Stimulated activated naive B cell treated with anti-CD40 and anti-IgM and Interleukin-4, amounts not matched to agents 10 μg/mL and 1 μg/mL and 100 μg/mL, for 72 hours (primary cell): ENCODE measurements at regions not wholly inside any gene's neighbourhood (a gene's known extent, or its start where the extent isn't known, plus 50 kb on each side); places are given as distances from the start of the nearest gene placed in this dataset.
"Not testable (repeated sequence)": the region's sequence is repeated elsewhere in the genome, so short reads cannot be mapped to it uniquely, and the experiment has no call there.

Experiments used
- ATAC-seq, 2 donors: fragments of 150-1000 bp; cut with Tn5 transposase; replicated peaks; 2 replicates each; pipeline ENCODE4 v1.10.0; 2021; ENCODE audit warnings: moderate library complexity in 1 of 2
- DNase-seq: peaks from one replicate; pipeline ENCODE4 v3.0.0; 2021
- H3K27ac Mint-ChIP-seq: one replicate; pipeline ENCODE4 v1.8.0; 2022; ENCODE audit warnings: mild to moderate bottlenecking, mixed read lengths
- H3K27me3 Mint-ChIP-seq, 2 donors: one replicate each; pipeline ENCODE4 v1.8.0; 2022; ENCODE audit warnings: mixed read lengths in 2 of 2
- H3K36me3 Mint-ChIP-seq, 2 donors: one replicate each; pipeline ENCODE4 v1.8.0; 2022; ENCODE audit warnings: mixed read lengths in 2 of 2, mild to moderate bottlenecking in 1 of 2
- H3K4me1 Mint-ChIP-seq, 2 donors: one replicate each; pipeline ENCODE4 v1.8.0; 2022; ENCODE audit warnings: mixed read lengths in 2 of 2, mild to moderate bottlenecking in 1 of 2
- H3K4me3 Mint-ChIP-seq, 2 donors: one replicate each; pipeline ENCODE4 v1.8.0; 2022; ENCODE audit warnings: mild to moderate bottlenecking in 2 of 2, mixed read lengths in 2 of 2, moderate library complexity in 1 of 2
- H3K9me3 Mint-ChIP-seq, 2 donors: one replicate each; pipeline ENCODE4 v1.8.0; 2022; ENCODE audit warnings: mixed read lengths in 2 of 2, mild to moderate bottlenecking in 1 of 2

GRCh38 chr14:27672811-27673737, 1075.2 kb upstream of the NOVA1 start:
- H3K27ac Mint-ChIP-seq, H3K9me3 Mint-ChIP-seq, ATAC-seq, H3K27me3 Mint-ChIP-seq, DNase-seq, H3K4me3 Mint-ChIP-seq, H3K4me1 Mint-ChIP-seq, H3K36me3 Mint-ChIP-seq: not testable (repeated sequence)

- H3K4me1 Mint-ChIP-seq = no peaks in the 10 kb centered on the region
- ATAC-seq = no peak
- no peak overlapping the region for H3K27ac Mint-ChIP-seq
- no peaks in the 10 kb centered on the region for H3K36me3 Mint-ChIP-seq
- no peak for DNase-seq
- H3K27me3 Mint-ChIP-seq = no peaks in the 10 kb centered on the region
- no peak overlapping the region for H3K4me3 Mint-ChIP-seq
- peaks cover 0 to 3% of the 10 kb centered on the region in 2 donors for H3K9me3 Mint-ChIP-seq
These were observed 1080.5 kb upstream of the FOXG1 start for GRCh38 chr14:27686137-27686536.

GRCh38 chr14:27688841-27689444, 1077.6 kb upstream of the FOXG1 start:
- Mint-ChIP-seq H3K9me3 (peaks cover 0 to 3% of the 10 kb centered on the region in 2 donors), H3K27ac (no peak overlapping the region)

GRCh38 chr14:27712364-27712763, 1054.2 kb upstream of the FOXG1 start:
- Mint-ChIP-seq H3K4me3 (no peak overlapping the region), H3K36me3 (peaks cover 0 to 4% of the 10 kb centered on the region in 2 donors), H3K9me3 (peaks cover 12 to 17% of the 10 kb centered on the region in 2 donors), H3K27me3 (no peaks in the 10 kb centered on the region), H3K27ac (no peak overlapping the region), H3K4me1 (no peaks in the 10 kb centered on the region)
- ATAC-seq (no peak), DNase-seq (no peak)

More at GRCh38 chr14:27688841-27689444, 1077.6 kb upstream of the FOXG1 start:
- Mint-ChIP-seq H3K4me3 (no peak overlapping the region), H3K36me3 (no peaks in the 10 kb centered on the region), H3K4me1 (no peaks in the 10 kb centered on the region), H3K27me3 (no peaks in the 10 kb centered on the region)
- ATAC-seq (no peak), DNase-seq (no peak)

- ATAC-seq (no peak), DNase-seq (no peak)
- Mint-ChIP-seq H3K9me3 (peaks cover 12 to 18% of the 10 kb centered on the region in 2 donors), H3K4me3 (no peak overlapping the region), H3K27me3 (no peaks in the 10 kb centered on the region), H3K36me3 (peaks cover 0 to 4% of the 10 kb centered on the region in 2 donors), H3K27ac (no peak overlapping the region), H3K4me1 (no peaks in the 10 kb centered on the region)
These were observed 1051.0 kb upstream of the FOXG1 start for GRCh38 chr14:27715561-27715960.

- no peak overlapping the region for H3K4me3 Mint-ChIP-seq
- no peaks in the 10 kb centered on the region for H3K27me3 Mint-ChIP-seq
- H3K9me3 Mint-ChIP-seq = peaks cover 4 to 6% of the 10 kb centered on the region in 2 donors
- ATAC-seq (no peak), DNase-seq (no peak)
- H3K36me3 Mint-ChIP-seq = no peaks in the 10 kb centered on the region
- no peak overlapping the region for H3K27ac Mint-ChIP-seq
- H3K4me1 Mint-ChIP-seq = no peaks in the 10 kb centered on the region
These were observed 1044.8 kb upstream of the FOXG1 start for GRCh38 chr14:27721760-27722159.

- Mint-ChIP-seq H3K27ac (no peak overlapping the region), H3K9me3 (no peaks in the 10 kb centered on the region), H3K36me3 (no peaks in the 10 kb centered on the region), H3K4me3 (no peak overlapping the region), H3K27me3 (no peaks in the 10 kb centered on the region), H3K4me1 (no peaks in the 10 kb centered on the region)
- DNase-seq (no peak), ATAC-seq (no peak)
These were observed 1041.1 kb upstream of the FOXG1 start for GRCh38 chr14:27725482-27725881.

- H3K9me3 Mint-ChIP-seq = no peaks in the 10 kb centered on the region
- no peak for DNase-seq
- H3K36me3 Mint-ChIP-seq = no peaks in the 10 kb centered on the region
- no peak overlapping the region for H3K27ac Mint-ChIP-seq
- H3K27me3 Mint-ChIP-seq = no peaks in the 10 kb centered on the region
- H3K4me3 Mint-ChIP-seq = no peak overlapping the region
- ATAC-seq = no peak
- no peaks in the 10 kb centered on the region for H3K4me1 Mint-ChIP-seq
These were observed 1039.3 kb upstream of the FOXG1 start for GRCh38 chr14:27727251-27727770.

- Mint-ChIP-seq H3K27me3 (no peaks in the 10 kb centered on the region), H3K4me1 (no peaks in the 10 kb centered on the region), H3K36me3 (no peaks in the 10 kb centered on the region), H3K9me3 (peaks cover 0 to 1% of the 10 kb centered on the region in 2 donors), H3K4me3 (no peak overlapping the region), H3K27ac (no peak overlapping the region)
- no peak for ATAC-seq
- no peak for DNase-seq
These were observed 1036.4 kb upstream of the FOXG1 start for GRCh38 chr14:27730204-27730603.

GRCh38 chr14:27739657-27740156, 1026.9 kb upstream of the FOXG1 start:
- Mint-ChIP-seq H3K27me3 (no peaks in the 10 kb centered on the region), H3K36me3 (no peaks in the 10 kb centered on the region), H3K9me3 (peaks cover 4% of the 10 kb centered on the region in 2 donors), H3K4me1 (no peaks in the 10 kb centered on the region), H3K4me3 (no peak overlapping the region), H3K27ac (no peak overlapping the region)
- ATAC-seq = no peak
- no peak for DNase-seq

- Mint-ChIP-seq H3K27me3 (no peaks in the 10 kb centered on the region), H3K4me1 (no peaks in the 10 kb centered on the region), H3K9me3 (peaks cover 0 to 1% of the 10 kb centered on the region in 2 donors), H3K36me3 (no peaks in the 10 kb centered on the region), H3K4me3 (no peak overlapping the region), H3K27ac (no peak overlapping the region)
- no peak for ATAC-seq
- DNase-seq = no peak
These were observed 1016.5 kb upstream of the FOXG1 start for GRCh38 chr14:27750114-27750513.

GRCh38 chr14:27757642-27758041, 1008.9 kb upstream of the FOXG1 start:
- H3K36me3 Mint-ChIP-seq, H3K4me3 Mint-ChIP-seq, H3K27ac Mint-ChIP-seq, ATAC-seq, H3K9me3 Mint-ChIP-seq, H3K4me1 Mint-ChIP-seq, DNase-seq, H3K27me3 Mint-ChIP-seq: not testable (repeated sequence)

GRCh38 chr14:27760367-27760766, 1006.2 kb upstream of the FOXG1 start:
- ATAC-seq, H3K9me3 Mint-ChIP-seq, H3K4me1 Mint-ChIP-seq, H3K27ac Mint-ChIP-seq, H3K4me3 Mint-ChIP-seq, DNase-seq, H3K27me3 Mint-ChIP-seq, H3K36me3 Mint-ChIP-seq: not testable (repeated sequence)

- not testable (repeated sequence) for H3K27ac Mint-ChIP-seq, H3K4me3 Mint-ChIP-seq, ATAC-seq, DNase-seq, H3K27me3 Mint-ChIP-seq, H3K36me3 Mint-ChIP-seq, H3K4me1 Mint-ChIP-seq
- peaks cover 10 to 11% of the 10 kb centered on the region in 2 donors for H3K9me3 Mint-ChIP-seq
These were observed 967.2 kb upstream of the FOXG1 start for GRCh38 chr14:27799066-27800028.
